ENCODE measurements at regions not wholly inside any gene's neighbourhood (a gene's known extent, or its start where the extent isn't known, plus 50 kb on each side); places are given as distances from the start of the nearest gene placed in this dataset.

GRCh38 chr11:42536611-42537360 lies 775.0 kb upstream of the API5 start:
- Histone ChIP-seq H3K9ac (ENCODE audit: low read length) (no peak overlapping the region), H3K27me3 (replicated peaks; ENCODE audit: insufficient read depth, low read length) (no peaks in the 10 kb centered on the region), H3F3A (ENCODE audit: insufficient read depth, low read length) (no peaks in the 10 kb centered on the region), H3K9me3 (replicated peaks; ENCODE audit: insufficient read depth, low read length) (no peaks in the 10 kb centered on the region), H3K4me2 (ENCODE audit: low read depth, low read length) (no peak overlapping the region), H3K9me2 (replicated peaks; ENCODE audit: insufficient read depth, low read length) (no peaks in the 10 kb centered on the region), H3K4me3 (ENCODE audit: low read length) (no peak overlapping the region), H4K20me1 (ENCODE audit: insufficient read depth, low read length) (no peaks in the 10 kb centered on the region), H3K27ac (ENCODE audit: low read length) (no peak overlapping the region), H3K79me2 (ENCODE audit: low read length) (no peaks in the 10 kb centered on the region), H2AFZ (ENCODE audit: low read length) (no peak overlapping the region), H3K36me3 (replicated peaks; ENCODE audit: insufficient read depth, low read length) (no peaks in the 10 kb centered on the region), H3K4me1 (ENCODE audit: low read length) (no peaks in the 10 kb centered on the region)
- TF ChIP-seq EZH2 (optimal IDR thresholded peaks at IDR 0.05; ENCODE audit: low read depth, low read length) (no peak), CTCF (IDR thresholded peaks at IDR 0.05; ENCODE audit: low read length) (no peak), EZH2phosphoT487 (IDR thresholded peaks at IDR 0.05; ENCODE audit: low read length) (no peak)
- no peak for DNase-seq

GRCh38 chr11:42542336-42542735 lies 769.5 kb upstream of the API5 start:
- no peak overlapping the region for H3K4me2 ChIP-seq (ENCODE audit: low read depth, low read length)
- no peak overlapping the region for H2AFZ ChIP-seq (ENCODE audit: low read length)
- no peak overlapping the region for H3K9ac ChIP-seq (ENCODE audit: low read length)
- H3K79me2 ChIP-seq (ENCODE audit: low read length), result no peaks in the 10 kb centered on the region
- H4K20me1 ChIP-seq (ENCODE audit: insufficient read depth, low read length), result no peaks in the 10 kb centered on the region
- H3K9me2 ChIP-seq (replicated peaks; ENCODE audit: insufficient read depth, low read length), result no peaks in the 10 kb centered on the region
- no peaks in the 10 kb centered on the region for H3F3A ChIP-seq (ENCODE audit: insufficient read depth, low read length)
- no peaks in the 10 kb centered on the region for H3K9me3 ChIP-seq (replicated peaks; ENCODE audit: insufficient read depth, low read length)
- no peaks in the 10 kb centered on the region for H3K36me3 ChIP-seq (replicated peaks; ENCODE audit: insufficient read depth, low read length)
- no peaks in the 10 kb centered on the region for H3K27me3 ChIP-seq (replicated peaks; ENCODE audit: insufficient read depth, low read length)
- no peaks in the 10 kb centered on the region for H3K4me1 ChIP-seq (ENCODE audit: low read length)
- TF ChIP-seq EZH2phosphoT487 (IDR thresholded peaks at IDR 0.05; ENCODE audit: low read length) (no peak), CTCF (IDR thresholded peaks at IDR 0.05; ENCODE audit: low read length) (no peak), EZH2 (optimal IDR thresholded peaks at IDR 0.05; ENCODE audit: low read depth, low read length) (no peak)
- no peak overlapping the region for H3K27ac ChIP-seq (ENCODE audit: low read length)
- no peak for DNase-seq
- no peak overlapping the region for H3K4me3 ChIP-seq (ENCODE audit: low read length)

GRCh38 chr11:42543844-42544419 lies 767.9 kb upstream of the API5 start:
- no peaks in the 10 kb centered on the region for H3F3A ChIP-seq (ENCODE audit: insufficient read depth, low read length)
- H4K20me1 ChIP-seq (ENCODE audit: insufficient read depth, low read length), result no peaks in the 10 kb centered on the region
- H3K27me3 ChIP-seq (replicated peaks; ENCODE audit: insufficient read depth, low read length), result no peaks in the 10 kb centered on the region
- H3K4me2 ChIP-seq (ENCODE audit: low read depth, low read length), result no peak overlapping the region
- no peaks in the 10 kb centered on the region for H3K4me1 ChIP-seq (ENCODE audit: low read length)
- H3K36me3 ChIP-seq (replicated peaks; ENCODE audit: insufficient read depth, low read length), result no peaks in the 10 kb centered on the region
- no peaks in the 10 kb centered on the region for H3K79me2 ChIP-seq (ENCODE audit: low read length)
- DNase-seq, result no peak
- H3K9me2 ChIP-seq (replicated peaks; ENCODE audit: insufficient read depth, low read length), result no peaks in the 10 kb centered on the region
- no peak overlapping the region for H3K9ac ChIP-seq (ENCODE audit: low read length)
- no peaks in the 10 kb centered on the region for H3K9me3 ChIP-seq (replicated peaks; ENCODE audit: insufficient read depth, low read length)
- no peak for TF ChIP-seq EZH2phosphoT487 (IDR thresholded peaks at IDR 0.05; ENCODE audit: low read length)
- TF ChIP-seq EZH2 (optimal IDR thresholded peaks at IDR 0.05; ENCODE audit: low read depth, low read length), result no peak
- no peak for TF ChIP-seq CTCF (IDR thresholded peaks at IDR 0.05; ENCODE audit: low read length)
- no peak overlapping the region for H3K4me3 ChIP-seq (ENCODE audit: low read length)
- no peak overlapping the region for H3K27ac ChIP-seq (ENCODE audit: low read length)
- H2AFZ ChIP-seq (ENCODE audit: low read length), result no peak overlapping the region

Measured in MM.1S (cell line).